ENCODE measurements at regions not wholly inside any gene's neighbourhood (a gene's known extent, or its start where the extent isn't known, plus 50 kb on each side); places are given as distances from the start of the nearest gene placed in this dataset.

DNA sequence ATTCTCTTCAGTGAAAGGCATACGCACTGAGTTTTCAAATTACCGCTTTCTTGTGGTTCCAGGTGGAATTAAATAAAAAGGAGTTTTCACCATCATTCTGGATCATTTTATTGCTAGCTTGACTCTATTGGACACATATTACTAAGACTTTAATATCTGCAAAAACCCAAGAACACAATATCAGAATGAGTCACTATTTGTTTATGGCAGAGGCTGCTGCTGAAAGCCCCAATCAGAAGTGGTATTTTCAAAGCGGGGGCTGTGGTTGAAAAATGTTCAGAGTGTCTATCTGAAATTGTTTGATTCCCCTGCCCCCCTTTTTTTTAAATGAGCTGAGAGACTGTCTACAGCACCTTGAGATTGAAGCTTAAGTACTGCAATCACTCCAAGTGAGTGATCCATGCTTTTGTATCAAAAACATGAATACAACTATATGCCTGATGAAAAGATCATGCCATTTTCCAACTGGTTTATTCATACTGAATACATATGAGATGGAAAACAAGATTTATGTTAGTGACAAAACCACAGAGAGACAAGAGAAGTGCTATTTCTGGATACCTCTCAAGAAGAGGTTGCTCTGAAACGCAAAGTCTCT is 376.4 kb downstream of the HTR7 start:
- H3K36me3 ChIP-seq (ENCODE audit: control insufficient read depth in 5 of 5, insufficient read depth in 5 of 5, low read length in 5 of 5): no peaks in the 10 kb centered on the region
- H3K27ac ChIP-seq (ENCODE audit: low read depth, low read length): no peak overlapping the region
- no peak overlapping the region for H3K9ac ChIP-seq (ENCODE audit: low read length in 5 of 5)
- no peak overlapping the region for H3K4me3 ChIP-seq (ENCODE audit: low read depth in 1 of 5, low read length in 5 of 5)
- peaks cover 0 to 2% (median 0%) of the 10 kb centered on the region in 5 donors for H3K9me3 ChIP-seq (ENCODE audit: control insufficient read depth in 5 of 5, low read length in 5 of 5)
- no peaks in the 10 kb centered on the region for H3K4me1 ChIP-seq (ENCODE audit: control insufficient read depth in 5 of 5, insufficient read depth in 5 of 5, low read length in 5 of 5)
- H3K27me3 ChIP-seq (ENCODE audit: control insufficient read depth in 5 of 5, insufficient read depth in 4 of 5, low read length in 5 of 5): no peaks in the 10 kb centered on the region

DNA sequence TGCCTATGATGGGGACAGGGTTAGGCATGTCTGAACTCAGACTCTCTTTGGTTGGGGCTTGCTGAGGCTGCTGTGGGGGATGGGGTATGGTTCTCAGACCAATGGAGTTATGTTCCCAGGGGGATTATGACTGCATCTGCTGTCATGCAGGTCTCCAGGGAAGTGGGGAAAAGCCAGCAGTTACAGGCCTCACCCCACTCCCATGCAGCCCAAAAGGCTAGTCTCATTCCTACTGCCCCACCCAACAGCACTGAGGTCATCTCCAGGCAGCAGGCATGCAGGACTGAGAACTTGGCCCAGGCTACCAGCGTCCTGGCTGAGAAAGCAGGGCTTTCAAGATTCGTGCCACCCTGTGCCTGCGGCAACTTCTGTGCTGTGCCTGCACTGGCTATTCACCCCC is 373.3 kb downstream of the HTR7 start:
- H3K9me3 ChIP-seq (ENCODE audit: control insufficient read depth in 5 of 5, low read length in 5 of 5): peaks cover 0 to 2% (median 0%) of the 10 kb centered on the region in 5 donors
- H3K4me3 ChIP-seq (ENCODE audit: low read depth in 1 of 5, low read length in 5 of 5): no peak overlapping the region
- H3K4me1 ChIP-seq (ENCODE audit: control insufficient read depth in 5 of 5, insufficient read depth in 5 of 5, low read length in 5 of 5): no peaks in the 10 kb centered on the region
- no peak overlapping the region for H3K27ac ChIP-seq (ENCODE audit: low read depth, low read length)
- no peaks in the 10 kb centered on the region for H3K27me3 ChIP-seq (ENCODE audit: control insufficient read depth in 5 of 5, insufficient read depth in 4 of 5, low read length in 5 of 5)
- no peaks in the 10 kb centered on the region for H3K36me3 ChIP-seq (ENCODE audit: control insufficient read depth in 5 of 5, insufficient read depth in 5 of 5, low read length in 5 of 5)
- no peak overlapping the region for H3K9ac ChIP-seq (ENCODE audit: low read length in 5 of 5)

DNA sequence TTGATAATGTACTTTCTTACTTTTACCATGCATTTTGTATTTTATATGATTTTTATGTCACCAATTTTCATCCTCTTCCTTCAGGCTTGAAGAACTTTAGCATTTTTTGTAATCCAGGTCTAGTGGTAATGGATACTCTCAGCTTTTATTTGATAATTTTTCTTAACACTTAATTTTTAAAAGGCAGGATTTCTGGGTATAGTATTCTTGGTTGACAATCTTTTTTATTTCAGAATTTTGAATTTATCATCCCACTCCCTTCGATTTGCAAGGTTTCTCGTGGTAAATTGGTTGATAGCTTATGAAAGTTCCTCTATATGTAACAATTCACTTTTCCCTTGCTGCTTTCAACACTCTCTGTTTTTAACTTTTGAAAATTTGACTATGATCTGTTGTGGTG is 363.7 kb downstream of the HTR7 start:
- H3K36me3 ChIP-seq (ENCODE audit: control insufficient read depth in 5 of 5, insufficient read depth in 5 of 5, low read length in 5 of 5): no peaks in the 10 kb centered on the region
- H3K9ac ChIP-seq (ENCODE audit: low read length in 5 of 5): no peak overlapping the region
- peaks cover 9 to 36% (median 17%) of the 10 kb centered on the region in 5 donors for H3K9me3 ChIP-seq (ENCODE audit: control insufficient read depth in 5 of 5, low read length in 5 of 5)
- no peaks in the 10 kb centered on the region for H3K27me3 ChIP-seq (ENCODE audit: control insufficient read depth in 5 of 5, insufficient read depth in 4 of 5, low read length in 5 of 5)
- no peak overlapping the region for H3K27ac ChIP-seq (ENCODE audit: low read depth, low read length)
- H3K4me3 ChIP-seq (ENCODE audit: low read depth in 1 of 5, low read length in 5 of 5): no peak overlapping the region
- H3K4me1 ChIP-seq (ENCODE audit: control insufficient read depth in 5 of 5, insufficient read depth in 5 of 5, low read length in 5 of 5): no peaks in the 10 kb centered on the region

DNA sequence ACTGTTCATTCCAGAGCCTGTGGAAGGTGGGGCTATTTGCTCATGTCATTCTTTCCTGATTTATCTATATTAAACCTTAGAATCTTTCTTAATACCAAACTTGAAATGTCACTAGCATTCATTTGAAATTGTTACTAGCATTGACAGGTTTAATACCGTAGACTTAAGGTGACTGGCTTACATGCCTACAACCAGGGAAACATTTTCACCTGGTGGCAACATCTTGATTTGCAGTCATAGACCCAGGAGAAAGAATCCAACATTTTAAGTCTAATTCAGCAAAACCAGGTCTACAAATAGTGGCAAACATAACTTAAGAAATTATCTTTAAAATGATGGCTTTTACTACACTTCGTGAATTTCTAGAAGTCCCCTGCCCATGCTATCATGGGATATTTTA is 353.7 kb downstream of the HTR7 start:
- Histone ChIP-seq H3K4me1 (ENCODE audit: control insufficient read depth in 5 of 5, insufficient read depth in 5 of 5, low read length in 5 of 5) (no peaks in the 10 kb centered on the region), H3K9ac (ENCODE audit: low read length in 5 of 5) (no peak overlapping the region), H3K9me3 (ENCODE audit: control insufficient read depth in 5 of 5, low read length in 5 of 5) (peaks cover 0 to 7% (median 0%) of the 10 kb centered on the region in 5 donors), H3K27me3 (ENCODE audit: control insufficient read depth in 5 of 5, insufficient read depth in 4 of 5, low read length in 5 of 5) (no peaks in the 10 kb centered on the region), H3K36me3 (ENCODE audit: control insufficient read depth in 5 of 5, insufficient read depth in 5 of 5, low read length in 5 of 5) (no peaks in the 10 kb centered on the region), H3K27ac (ENCODE audit: low read depth, low read length) (no peak overlapping the region), H3K4me3 (ENCODE audit: low read depth in 1 of 5, low read length in 5 of 5) (no peak overlapping the region)

DNA sequence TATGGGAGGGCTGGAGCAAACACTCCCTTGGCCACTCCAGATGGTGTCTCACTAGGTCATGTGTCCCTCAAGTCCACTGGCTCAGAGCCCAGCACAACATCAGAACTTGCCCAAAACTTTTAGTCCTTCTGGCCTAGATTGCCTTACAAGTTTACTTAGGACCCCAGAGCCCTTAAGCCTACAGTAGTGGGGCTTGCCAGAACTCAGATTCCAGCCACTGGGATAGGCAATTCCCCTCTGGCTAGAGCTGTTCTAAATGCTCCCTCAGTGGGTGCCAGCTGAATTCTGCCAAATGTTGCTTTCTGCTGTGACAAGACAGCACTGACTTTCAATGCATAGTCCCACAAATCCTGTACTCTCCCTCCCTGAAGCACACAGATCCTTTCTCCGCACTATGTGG is 331.1 kb downstream of the HTR7 start:
- Histone ChIP-seq H3K4me3 (ENCODE audit: low read depth in 1 of 5, low read length in 5 of 5) (no peak overlapping the region), H3K4me1 (ENCODE audit: control insufficient read depth in 5 of 5, insufficient read depth in 5 of 5, low read length in 5 of 5) (no peaks in the 10 kb centered on the region), H3K27me3 (ENCODE audit: control insufficient read depth in 5 of 5, insufficient read depth in 4 of 5, low read length in 5 of 5) (no peaks in the 10 kb centered on the region), H3K36me3 (ENCODE audit: control insufficient read depth in 5 of 5, insufficient read depth in 5 of 5, low read length in 5 of 5) (no peaks in the 10 kb centered on the region), H3K27ac (ENCODE audit: low read depth, low read length) (no peak overlapping the region), H3K9ac (ENCODE audit: low read length in 5 of 5) (no peak overlapping the region), H3K9me3 (ENCODE audit: control insufficient read depth in 5 of 5, low read length in 5 of 5) (peaks cover 0 to 5% (median 0%) of the 10 kb centered on the region in 5 donors)

DNA sequence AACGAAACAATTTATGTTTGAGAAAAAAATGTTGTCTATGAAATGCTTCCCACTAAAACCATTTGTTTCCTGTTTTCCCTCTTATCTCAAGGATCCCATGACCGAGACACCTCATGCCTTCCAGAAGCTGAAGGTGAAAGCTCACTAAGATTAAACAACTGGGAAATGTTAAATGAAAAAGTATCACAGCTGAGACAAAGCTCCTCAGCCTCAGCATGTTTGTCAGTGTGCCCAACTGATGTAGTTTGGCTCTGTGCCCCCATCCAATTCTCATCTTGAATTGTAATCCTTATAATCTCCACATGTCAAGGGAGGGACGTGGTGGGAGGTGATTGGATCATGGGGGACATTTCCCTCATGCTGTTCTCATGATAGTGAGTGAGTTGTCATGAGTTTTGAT is 327.3 kb downstream of the HTR7 start:
- H3K36me3 ChIP-seq (ENCODE audit: control insufficient read depth in 5 of 5, insufficient read depth in 5 of 5, low read length in 5 of 5): no peaks in the 10 kb centered on the region
- no peaks in the 10 kb centered on the region for H3K4me1 ChIP-seq (ENCODE audit: control insufficient read depth in 5 of 5, insufficient read depth in 5 of 5, low read length in 5 of 5)
- H3K4me3 ChIP-seq (ENCODE audit: low read depth in 1 of 5, low read length in 5 of 5): no peak overlapping the region
- H3K27me3 ChIP-seq (ENCODE audit: control insufficient read depth in 5 of 5, insufficient read depth in 4 of 5, low read length in 5 of 5): no peaks in the 10 kb centered on the region
- H3K9me3 ChIP-seq (ENCODE audit: control insufficient read depth in 5 of 5, low read length in 5 of 5): peaks cover 0 to 3% (median 0%) of the 10 kb centered on the region in 5 donors
- no peak overlapping the region for H3K27ac ChIP-seq (ENCODE audit: low read depth, low read length)
- no peak overlapping the region for H3K9ac ChIP-seq (ENCODE audit: low read length in 5 of 5)

DNA sequence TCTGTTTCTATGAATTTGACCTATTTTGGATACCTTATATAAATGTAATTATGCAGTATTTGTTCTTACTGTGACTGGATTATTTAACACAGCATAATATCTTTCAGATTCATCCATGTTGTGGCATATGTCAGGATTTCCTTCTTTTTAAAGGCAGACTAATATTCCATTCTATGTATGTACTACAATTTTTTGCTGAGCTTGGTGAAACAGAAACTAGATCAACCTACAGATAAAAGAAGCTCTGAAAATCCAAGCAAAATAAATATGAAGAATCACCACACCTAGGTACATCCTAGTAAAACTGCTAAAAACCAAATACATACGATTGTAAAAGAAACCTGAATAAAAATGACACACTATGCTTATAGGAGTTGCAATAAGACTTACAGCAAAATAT is 300.5 kb downstream of the HTR7 start:
- Histone ChIP-seq H3K9ac (ENCODE audit: low read length in 5 of 5) (no peak overlapping the region), H3K4me3 (ENCODE audit: low read depth in 1 of 5, low read length in 5 of 5) (no peak overlapping the region), H3K27me3 (ENCODE audit: control insufficient read depth in 5 of 5, insufficient read depth in 4 of 5, low read length in 5 of 5) (peaks cover 0 to 2% (median 0%) of the 10 kb centered on the region in 5 donors), H3K9me3 (ENCODE audit: control insufficient read depth in 5 of 5, low read length in 5 of 5) (peaks cover 0 to 3% (median 3%) of the 10 kb centered on the region in 5 donors), H3K36me3 (ENCODE audit: control insufficient read depth in 5 of 5, insufficient read depth in 5 of 5, low read length in 5 of 5) (no peaks in the 10 kb centered on the region), H3K27ac (ENCODE audit: low read depth, low read length) (no peak overlapping the region), H3K4me1 (ENCODE audit: control insufficient read depth in 5 of 5, insufficient read depth in 5 of 5, low read length in 5 of 5) (no peaks in the 10 kb centered on the region)

DNA sequence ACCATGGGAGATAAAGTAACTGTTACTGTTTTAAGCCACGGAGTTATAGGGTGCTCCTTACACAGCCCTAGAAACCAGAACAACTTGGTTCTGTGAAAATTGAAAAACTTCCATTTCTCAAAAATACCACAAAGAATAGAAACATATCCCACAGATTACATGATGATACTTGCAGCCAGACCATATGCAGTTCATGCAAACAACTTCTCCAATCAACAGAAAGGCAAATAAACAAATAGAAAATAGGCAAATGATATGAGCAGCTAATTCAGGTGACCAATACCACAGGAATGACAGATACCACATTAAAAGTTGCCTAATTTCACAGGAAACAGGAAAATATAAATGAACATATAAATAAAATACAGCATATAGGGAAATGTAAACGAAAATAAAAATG is 297.5 kb downstream of the HTR7 start:
- H3K4me3 ChIP-seq (ENCODE audit: low read depth in 1 of 5, low read length in 5 of 5): no peak overlapping the region
- no peak overlapping the region for H3K27ac ChIP-seq (ENCODE audit: low read depth, low read length)
- no peaks in the 10 kb centered on the region for H3K27me3 ChIP-seq (ENCODE audit: control insufficient read depth in 5 of 5, insufficient read depth in 4 of 5, low read length in 5 of 5)
- H3K36me3 ChIP-seq (ENCODE audit: control insufficient read depth in 5 of 5, insufficient read depth in 5 of 5, low read length in 5 of 5): no peaks in the 10 kb centered on the region
- no peak overlapping the region for H3K9ac ChIP-seq (ENCODE audit: low read length in 5 of 5)
- H3K9me3 ChIP-seq (ENCODE audit: control insufficient read depth in 5 of 5, low read length in 5 of 5): peaks cover 0 to 3% (median 3%) of the 10 kb centered on the region in 5 donors
- no peaks in the 10 kb centered on the region for H3K4me1 ChIP-seq (ENCODE audit: control insufficient read depth in 5 of 5, insufficient read depth in 5 of 5, low read length in 5 of 5)

DNA sequence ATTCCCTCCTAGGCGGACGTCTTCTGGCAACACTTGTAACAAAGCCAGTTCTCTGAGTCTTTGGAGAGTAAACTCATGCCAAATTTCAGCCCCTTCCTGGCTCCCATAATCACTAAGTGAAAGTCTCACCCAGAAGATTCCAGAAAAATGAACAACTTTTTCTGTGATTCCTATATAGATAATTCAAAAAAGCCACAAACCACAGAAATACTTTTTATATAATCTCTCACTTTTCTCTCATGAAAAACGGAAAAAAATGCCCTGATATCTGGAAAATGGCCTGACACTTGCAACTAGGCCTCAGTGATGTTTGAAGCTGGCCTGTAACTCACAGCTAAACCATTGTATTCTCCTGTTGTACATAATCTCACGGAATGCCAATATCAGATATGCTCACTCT is 296.2 kb downstream of the HTR7 start:
- Histone ChIP-seq H3K36me3 (ENCODE audit: control insufficient read depth in 5 of 5, insufficient read depth in 5 of 5, low read length in 5 of 5) (no peaks in the 10 kb centered on the region), H3K9ac (ENCODE audit: low read length in 5 of 5) (no peak overlapping the region), H3K4me3 (ENCODE audit: low read depth in 1 of 5, low read length in 5 of 5) (no peak overlapping the region), H3K4me1 (ENCODE audit: control insufficient read depth in 5 of 5, insufficient read depth in 5 of 5, low read length in 5 of 5) (no peaks in the 10 kb centered on the region), H3K27me3 (ENCODE audit: control insufficient read depth in 5 of 5, insufficient read depth in 4 of 5, low read length in 5 of 5) (no peaks in the 10 kb centered on the region), H3K27ac (ENCODE audit: low read depth, low read length) (no peak overlapping the region), H3K9me3 (ENCODE audit: control insufficient read depth in 5 of 5, low read length in 5 of 5) (peaks cover 0 to 3% (median 3%) of the 10 kb centered on the region in 5 donors)

DNA sequence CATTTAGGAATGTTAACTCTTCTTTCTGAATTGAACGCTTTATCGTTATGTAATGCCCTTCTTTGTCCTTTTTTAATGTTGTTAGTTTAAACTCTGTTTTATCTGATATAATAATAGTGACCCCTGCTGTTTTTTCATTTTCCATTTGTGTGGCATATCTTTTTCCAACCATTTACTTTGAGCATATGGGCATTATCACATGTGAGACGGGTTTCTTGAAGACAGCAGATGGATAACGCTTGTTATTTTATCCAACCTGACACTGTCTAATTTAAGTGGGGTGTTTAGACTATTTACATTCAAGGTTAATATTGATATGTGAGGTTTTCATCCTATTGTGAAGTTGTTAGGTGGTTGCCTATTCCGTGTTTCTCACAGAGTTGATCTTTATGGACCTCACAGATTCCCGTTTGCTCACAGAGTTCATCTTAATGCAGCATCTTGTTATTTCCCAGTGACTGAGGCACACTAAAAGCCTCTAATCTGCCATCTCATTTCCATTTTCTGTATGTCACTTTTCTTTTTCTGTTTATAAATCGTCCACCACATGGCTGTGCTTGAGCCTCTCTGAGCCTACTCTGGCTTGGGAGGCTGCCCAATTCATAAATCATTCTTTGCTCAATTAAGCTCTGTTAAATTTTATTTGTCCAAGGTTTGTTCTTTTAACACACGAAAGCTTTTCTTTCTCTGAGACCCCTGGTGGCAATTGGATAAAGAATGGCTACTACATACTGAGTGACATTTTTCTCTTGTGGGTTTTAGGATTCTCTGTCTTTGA is 286.2 kb downstream of the HTR7 start:
- Histone ChIP-seq H3K4me1 (ENCODE audit: control insufficient read depth in 5 of 5, insufficient read depth in 5 of 5, low read length in 5 of 5) (no peaks in the 10 kb centered on the region), H3K27ac (ENCODE audit: low read depth, low read length) (no peak overlapping the region), H3K27me3 (ENCODE audit: control insufficient read depth in 5 of 5, insufficient read depth in 4 of 5, low read length in 5 of 5) (peaks cover 0 to 3% (median 0%) of the 10 kb centered on the region in 5 donors), H3K9ac (ENCODE audit: low read length in 5 of 5) (no peak overlapping the region), H3K36me3 (ENCODE audit: control insufficient read depth in 5 of 5, insufficient read depth in 5 of 5, low read length in 5 of 5) (no peaks in the 10 kb centered on the region), H3K9me3 (ENCODE audit: control insufficient read depth in 5 of 5, low read length in 5 of 5) (peaks cover 0 to 8% (median 0%) of the 10 kb centered on the region in 5 donors), H3K4me3 (ENCODE audit: low read depth in 1 of 5, low read length in 5 of 5) (no peak overlapping the region)
